CD4-positive, alpha-beta T cell (primary cell): ENCODE measurements at regions not wholly inside any gene's neighbourhood (a gene's known extent, or its start where the extent isn't known, plus 50 kb on each side); places are given as distances from the start of the nearest gene placed in this dataset.

Source experiments
- ATAC-seq: fragments of 200-7000 bp; cut with Tn5 transposase; one replicate; pipeline ENCODE4 v1.10.0; 2022; ENCODE audit warnings: mild to moderate bottlenecking; ENCODE audit not compliant: poor library complexity
- CTCF ChIA-PET: fragments of 350-600 bp; sonication (Branson Sonifier 250); formaldehyde crosslinking; loops from one replicate; lab custom pipeline; 2021; ENCODE audit warnings: antibody characterized with exemption, inconsistent platforms; lab: Charles Lee
- POLR2A ChIA-PET: fragments of 350-600 bp; sonication (Branson Sonifier 250); formaldehyde crosslinking; loops from one replicate; lab custom pipeline; 2021; ENCODE audit warnings: antibody characterized with exemption, inconsistent platforms; lab: Charles Lee
- DNase-seq, 14 experiments: peaks; one replicate each; pipeline ENCODE4 v3.0.0-alpha.2; 2013 to 2020; ENCODE audit warnings: mixed read lengths in 2 of 14
- H3K27ac ChIP-seq, 2 donors: one replicate each; pipeline versions ENCODE4 v1.5.1 to v1.7.0; 2013; ENCODE audit warnings: low read length in 2 of 2, low read depth in 1 of 2, mild to moderate bottlenecking in 1 of 2
- H3K27me3 ChIP-seq, 2 experiments: 1 replicate in 1 of 2; 2 replicates in 1 of 2; pipeline versions ENCODE4 v1.6.1 to v1.7.0; 2013; ENCODE audit warnings: low read length in 2 of 2, control low read depth in 1 of 2, mild to moderate bottlenecking in 1 of 2, moderate library complexity in 1 of 2; ENCODE audit not compliant: insufficient read depth in 2 of 2, control insufficient read depth in 1 of 2
- H3K36me3 ChIP-seq: one replicate; pipeline ENCODE4 v1.6.1; 2013; ENCODE audit warnings: low read length, control low read depth; ENCODE audit not compliant: insufficient read depth
- H3K4me1 ChIP-seq: one replicate; pipeline ENCODE4 v1.6.1; 2013; ENCODE audit warnings: low read length, control low read depth; ENCODE audit not compliant: insufficient read depth
- H3K4me3 ChIP-seq: one replicate; pipeline ENCODE4 v1.5.1; 2013; ENCODE audit warnings: mild to moderate bottlenecking, low read length, moderate library complexity
- H3K9me3 ChIP-seq, 2 experiments: 1 replicate in 1 of 2; 2 replicates in 1 of 2; pipeline versions ENCODE4 v1.6.1 to v1.7.0; 2013; ENCODE audit warnings: low read length in 2 of 2, mild to moderate bottlenecking in 2 of 2, control low read depth in 1 of 2, moderate library complexity in 1 of 2; ENCODE audit not compliant: control insufficient read depth in 1 of 2, insufficient read depth in 1 of 2
- H3K27ac Mint-ChIP-seq: one replicate; pipeline ENCODE4 v1.8.0; 2020; ENCODE audit warnings: mixed read lengths
- H3K27me3 Mint-ChIP-seq: one replicate; pipeline ENCODE4 v1.8.0; 2021; ENCODE audit warnings: mixed read lengths
- H3K36me3 Mint-ChIP-seq: one replicate; pipeline ENCODE4 v1.8.0; 2021; ENCODE audit warnings: low read depth, mixed read lengths
- H3K4me1 Mint-ChIP-seq: one replicate; pipeline ENCODE4 v1.8.0; 2021; ENCODE audit warnings: low read depth, mixed read lengths
- H3K4me3 Mint-ChIP-seq: one replicate; pipeline ENCODE4 v1.8.0; 2020; ENCODE audit warnings: mild to moderate bottlenecking, mixed read lengths
- H3K9me3 Mint-ChIP-seq: one replicate; pipeline ENCODE4 v1.8.0; 2020; ENCODE audit warnings: mixed read lengths
- intact Hi-C, 2 experiments: fragments of 100-400 bp; cut with DNase I in 1 of 2; cut with micrococcal nuclease in 1 of 2; formaldehyde crosslinking; loops; one replicate each; pipeline versions ENCODE4 v1.15.1 to v1.9.0; 2023 to 2025; cut with DNase I, micrococcal nuclease
- TF ChIP-seq, protein P1 (sequence below): fragments of 200-600 bp; IDR thresholded peaks from one replicate; pipeline ENCODE4 v1.8.0; 2022; ENCODE audit warnings: antibody characterized with exemption, mild to moderate bottlenecking

GRCh38 chr20:12434672-12435071 is 517.0 kb downstream of the BTBD3 start:
- CTCF ChIA-PET = no interaction called here
- H3K36me3 Mint-ChIP-seq = no peaks in the 10 kb centered on the region
- TF ChIP-seq, protein P1, sequence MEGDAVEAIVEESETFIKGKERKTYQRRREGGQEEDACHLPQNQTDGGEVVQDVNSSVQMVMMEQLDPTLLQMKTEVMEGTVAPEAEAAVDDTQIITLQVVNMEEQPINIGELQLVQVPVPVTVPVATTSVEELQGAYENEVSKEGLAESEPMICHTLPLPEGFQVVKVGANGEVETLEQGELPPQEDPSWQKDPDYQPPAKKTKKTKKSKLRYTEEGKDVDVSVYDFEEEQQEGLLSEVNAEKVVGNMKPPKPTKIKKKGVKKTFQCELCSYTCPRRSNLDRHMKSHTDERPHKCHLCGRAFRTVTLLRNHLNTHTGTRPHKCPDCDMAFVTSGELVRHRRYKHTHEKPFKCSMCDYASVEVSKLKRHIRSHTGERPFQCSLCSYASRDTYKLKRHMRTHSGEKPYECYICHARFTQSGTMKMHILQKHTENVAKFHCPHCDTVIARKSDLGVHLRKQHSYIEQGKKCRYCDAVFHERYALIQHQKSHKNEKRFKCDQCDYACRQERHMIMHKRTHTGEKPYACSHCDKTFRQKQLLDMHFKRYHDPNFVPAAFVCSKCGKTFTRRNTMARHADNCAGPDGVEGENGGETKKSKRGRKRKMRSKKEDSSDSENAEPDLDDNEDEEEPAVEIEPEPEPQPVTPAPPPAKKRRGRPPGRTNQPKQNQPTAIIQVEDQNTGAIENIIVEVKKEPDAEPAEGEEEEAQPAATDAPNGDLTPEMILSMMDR = no peak

GRCh38 chr20:12435268-12435667 is 517.6 kb downstream of the BTBD3 start:
- Mint-ChIP-seq H3K27me3 (no peaks in the 10 kb centered on the region), H3K4me3 (no peak overlapping the region), H3K36me3 (no peaks in the 10 kb centered on the region), H3K9me3 (peaks cover 15% of the 10 kb centered on the region), H3K4me1 (no peaks in the 10 kb centered on the region), H3K27ac (no peak overlapping the region)
- no peak overlapping the region for H3K27ac ChIP-seq
- ATAC-seq (no peak), DNase-seq (no peak)
- no peaks in the 10 kb centered on the region for H3K4me1 ChIP-seq
- ChIA-PET CTCF (no interaction called here), POLR2A (no interaction called here)
- TF ChIP-seq, protein P1 = no peak
- H3K27me3 ChIP-seq = no peaks in the 10 kb centered on the region
- no peaks in the 10 kb centered on the region for H3K36me3 ChIP-seq
- H3K4me3 ChIP-seq = no peak overlapping the region
- intact Hi-C loops = no loop called here
- no peaks in the 10 kb centered on the region for H3K9me3 ChIP-seq

More at GRCh38 chr20:12434672-12435071, 517.0 kb downstream of the BTBD3 start:
- H3K9me3 Mint-ChIP-seq = peaks cover 11% of the 10 kb centered on the region
- H3K4me3 Mint-ChIP-seq = no peak overlapping the region
- no peaks in the 10 kb centered on the region for H3K9me3 ChIP-seq
- H3K27ac ChIP-seq = no peak overlapping the region
- no peak overlapping the region for H3K4me3 ChIP-seq
- H3K27me3 ChIP-seq = no peaks in the 10 kb centered on the region
- H3K4me1 ChIP-seq = no peaks in the 10 kb centered on the region
- no peaks in the 10 kb centered on the region for H3K4me1 Mint-ChIP-seq
- H3K27ac Mint-ChIP-seq = no peak overlapping the region
- H3K36me3 ChIP-seq = no peaks in the 10 kb centered on the region
- intact Hi-C loops = no loop called here
- POLR2A ChIA-PET = no interaction called here
- no peak for ATAC-seq
- DNase-seq = no peak
- no peaks in the 10 kb centered on the region for H3K27me3 Mint-ChIP-seq

GRCh38 chr20:12453711-12454110 is 536.0 kb downstream of the BTBD3 start:
- POLR2A ChIA-PET = no interaction called here
- H3K36me3 ChIP-seq = no peaks in the 10 kb centered on the region
- H3K4me1 Mint-ChIP-seq = no peaks in the 10 kb centered on the region
- H3K4me1 ChIP-seq = no peaks in the 10 kb centered on the region
- H3K36me3 Mint-ChIP-seq = no peaks in the 10 kb centered on the region
- H3K27ac Mint-ChIP-seq = no peak overlapping the region
- no peak overlapping the region for H3K4me3 ChIP-seq
- DNase-seq (no peak), ATAC-seq (no peak)
- intact Hi-C loops = no loop called here
- TF ChIP-seq, protein P1 = no peak
- H3K27ac ChIP-seq = no peak overlapping the region
- no peak overlapping the region for H3K4me3 Mint-ChIP-seq
- H3K27me3 Mint-ChIP-seq = no peaks in the 10 kb centered on the region
- no peaks in the 10 kb centered on the region for H3K27me3 ChIP-seq
- CTCF ChIA-PET = no interaction called here
- H3K9me3 Mint-ChIP-seq = peaks cover 12% of the 10 kb centered on the region
- peaks cover 0 to 10% of the 10 kb centered on the region in 2 experiments for H3K9me3 ChIP-seq
